Lower lobe of right lung (tissue), 2 donors: ENCODE measurements at regions not wholly inside any gene's neighbourhood (a gene's known extent, or its start where the extent isn't known, plus 50 kb on each side); places are given as distances from the start of the nearest gene placed in this dataset.

Experiments
- ATAC-seq, 2 donors: fragments of 200-7000 bp; cut with Tn5 transposase; one replicate each; pipeline ENCODE4 v1.9.1; 2020 to 2022; ENCODE audit warnings: mild to moderate bottlenecking in 2 of 2, moderate library complexity in 2 of 2
- DNase-seq: peaks from one replicate; pipeline ENCODE4 v3.0.0-alpha.2; 2020
- H3K27ac ChIP-seq: fragments of 200-600 bp; one replicate; pipeline ENCODE4 v1.8.0; 2022
- H3K27me3 ChIP-seq: fragments of 200-600 bp; one replicate; pipeline ENCODE4 v1.8.0; 2022; ENCODE audit warnings: low read depth
- H3K36me3 ChIP-seq: fragments of 200-600 bp; one replicate; pipeline ENCODE4 v1.8.0; 2022; ENCODE audit warnings: mild to moderate bottlenecking
- H3K4me1 ChIP-seq: fragments of 200-600 bp; one replicate; pipeline ENCODE4 v1.8.0; 2022
- H3K4me3 ChIP-seq: fragments of 200-600 bp; one replicate; pipeline ENCODE4 v1.8.0; 2022; ENCODE audit warnings: mild to moderate bottlenecking
- H3K9me3 ChIP-seq: fragments of 200-600 bp; one replicate; pipeline ENCODE4 v1.8.0; 2022
- CTCF ChIP-seq: fragments of 200-600 bp; IDR thresholded peaks from one replicate; pipeline ENCODE4 v1.8.0; 2022; ENCODE audit warnings: antibody characterized with exemption, mild to moderate bottlenecking
- intact Hi-C: fragments of 100-400 bp; cut with DNase I; formaldehyde crosslinking; loops from one replicate; pipeline ENCODE4 v1.11.0; 2022
- donor health status: DM: no; HTN: yes; CAD: no; lungs with severe emphysema.

- ATAC-seq (no peak), DNase-seq (no peak)
- H3K4me1 ChIP-seq: no peaks in the 10 kb centered on the region
- intact Hi-C loops: no loop called here
- H3K4me3 ChIP-seq: no peak overlapping the region
- no peak overlapping the region for H3K27ac ChIP-seq
- H3K9me3 ChIP-seq: no peaks in the 10 kb centered on the region
- TF ChIP-seq CTCF: no peak
- H3K27me3 ChIP-seq: peaks cover 28% of the 10 kb centered on the region
- no peaks in the 10 kb centered on the region for H3K36me3 ChIP-seq
Observed at GRCh38 chr22:27293721-27294445, 507.7 kb downstream of the MN1 start.

DNA sequence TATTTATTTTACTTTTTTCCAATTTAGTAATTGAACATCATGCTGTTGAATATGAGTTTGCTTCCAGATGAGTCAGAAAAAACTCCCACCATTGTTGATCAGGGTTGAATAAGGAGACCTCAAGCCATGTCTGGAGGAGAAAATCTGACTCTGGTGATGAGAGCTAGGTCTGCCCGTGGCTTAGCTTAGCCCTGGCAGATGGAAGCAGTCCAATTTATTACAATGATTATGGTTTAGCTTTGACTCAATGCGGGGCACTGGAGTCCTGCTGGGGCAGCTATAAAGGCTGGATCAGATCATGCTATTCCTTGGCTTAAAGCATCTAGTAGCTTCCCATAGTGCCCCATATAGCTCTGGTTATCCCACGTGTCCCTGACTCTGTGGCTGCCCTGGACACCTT is 506.5 kb downstream of the MN1 start:
- DNase-seq (no peak), ATAC-seq (no peak)
- no peaks in the 10 kb centered on the region for H3K9me3 ChIP-seq
- TF ChIP-seq CTCF: no peak
- no peak overlapping the region for H3K27ac ChIP-seq
- H3K27me3 ChIP-seq: peaks cover 38% of the 10 kb centered on the region
- no peak overlapping the region for H3K4me3 ChIP-seq
- no peaks in the 10 kb centered on the region for H3K36me3 ChIP-seq
- H3K4me1 ChIP-seq: no peaks in the 10 kb centered on the region
- intact Hi-C loops: no loop called here

DNA sequence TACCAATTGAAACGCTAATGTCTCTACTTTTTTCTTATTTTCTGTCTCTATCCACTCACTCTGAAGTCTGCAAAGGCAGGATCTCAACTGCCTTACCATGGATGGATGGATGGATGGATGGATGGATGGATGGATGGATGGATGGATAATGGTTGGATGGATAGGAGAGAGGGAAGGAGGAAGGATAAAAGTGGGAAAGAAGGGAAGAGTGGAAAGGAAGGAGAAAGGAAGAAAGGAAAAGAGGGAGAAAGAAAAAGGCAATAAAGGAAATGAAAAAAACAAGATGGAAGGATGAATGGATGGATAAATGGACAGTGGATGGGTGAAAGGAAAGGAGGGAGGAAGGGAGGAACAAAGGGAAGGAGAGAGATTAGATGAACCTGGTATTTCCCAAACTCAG is 506.0 kb downstream of the MN1 start:
- peaks cover 40% of the 10 kb centered on the region for H3K27me3 ChIP-seq
- DNase-seq: no peak

GRCh38 chr22:27296091-27296675 is 505.4 kb downstream of the MN1 start:
- H3K4me1 ChIP-seq: no peaks in the 10 kb centered on the region
- ATAC-seq (no peak), DNase-seq (no peak)
- no peaks in the 10 kb centered on the region for H3K9me3 ChIP-seq
- no peak overlapping the region for H3K4me3 ChIP-seq
- H3K27me3 ChIP-seq: peaks cover 46% of the 10 kb centered on the region
- H3K36me3 ChIP-seq: no peaks in the 10 kb centered on the region
- no peak overlapping the region for H3K27ac ChIP-seq
- intact Hi-C loops: no loop called here
- no peak for TF ChIP-seq CTCF

More for the DNA sequence above, 506.0 kb downstream of the MN1 start:
- no peak for TF ChIP-seq CTCF
- no peaks in the 10 kb centered on the region for H3K36me3 ChIP-seq
- no peaks in the 10 kb centered on the region for H3K9me3 ChIP-seq
- H3K4me3 ChIP-seq: no peak overlapping the region
- H3K4me1 ChIP-seq: no peaks in the 10 kb centered on the region
- intact Hi-C loops: no loop called here
- H3K27ac ChIP-seq: no peak overlapping the region
- ATAC-seq: no peak

GRCh38 chr22:27297125-27297524 is 504.4 kb downstream of the MN1 start:
- intact Hi-C loops: no loop called here
- H3K27ac ChIP-seq: no peak overlapping the region
- H3K4me1 ChIP-seq: no peaks in the 10 kb centered on the region
- peaks cover 45% of the 10 kb centered on the region for H3K27me3 ChIP-seq
- no peak for ATAC-seq
- H3K36me3 ChIP-seq: no peaks in the 10 kb centered on the region
- TF ChIP-seq CTCF: no peak
- no peaks in the 10 kb centered on the region for H3K9me3 ChIP-seq
- no peak overlapping the region for H3K4me3 ChIP-seq
- DNase-seq: no peak
